ENCODE measurements at regions not wholly inside any gene's neighbourhood (a gene's known extent, or its start where the extent isn't known, plus 50 kb on each side); places are given as distances from the start of the nearest gene placed in this dataset.

- no peak overlapping the region for H3K27ac ChIP-seq
- H3K9me3 ChIP-seq, result peaks cover 0 to 4% (median 0%) of the 10 kb centered on the region in 4 donors
- no peaks in the 10 kb centered on the region for H3K4me1 ChIP-seq
- no peak overlapping the region for H3K4me3 ChIP-seq
- WGBS, 2 donors, result 61 to 72% methylated on average over 9 of the region's 9 CpGs
- H3K36me3 ChIP-seq, result no peaks in the 10 kb centered on the region
- TF ChIP-seq CTCF (IDR thresholded peaks at IDR 0.05), result no peak
- DNase-seq (ENCODE audit: low spot score in 2 of 2), result no peak
- no peaks in the 10 kb centered on the region for H3K27me3 ChIP-seq
Observed at GRCh38 chr4:160877087-160877790, 1286.6 kb downstream of the FSTL5 start.

GRCh38 chr4:160880180-160880579, 1283.6 kb downstream of the FSTL5 start:
- no peaks in the 10 kb centered on the region for H3K27me3 ChIP-seq
- WGBS, 2 donors, result 76 to 77% methylated on average over 5 of the region's 5 CpGs
- H3K27ac ChIP-seq, result no peak overlapping the region
- no peaks in the 10 kb centered on the region for H3K36me3 ChIP-seq
- H3K4me3 ChIP-seq, result no peak overlapping the region
- no peaks in the 10 kb centered on the region for H3K4me1 ChIP-seq
- no peak for DNase-seq (ENCODE audit: low spot score in 2 of 2)
- no peak for TF ChIP-seq EP300 (IDR thresholded peaks at IDR 0.05)
- TF ChIP-seq POLR2A (IDR thresholded peaks at IDR 0.05), result no peak
- TF ChIP-seq CTCF (IDR thresholded peaks at IDR 0.05), result no peak
- H3K9me3 ChIP-seq, result peaks cover 0 to 4% (median 0%) of the 10 kb centered on the region in 4 donors

- Histone ChIP-seq H3K4me1 (no peaks in the 10 kb centered on the region), H3K27me3 (no peaks in the 10 kb centered on the region), H3K4me3 (no peak overlapping the region), H3K9me3 (no peaks in the 10 kb centered on the region), H3K36me3 (no peaks in the 10 kb centered on the region), H3K27ac (no peak overlapping the region)
- 78 to 89% methylated on average over 1 of the region's 1 CpG for WGBS, 2 donors
- DNase-seq (ENCODE audit: low spot score in 2 of 2), result no peak
- no peak for TF ChIP-seq EP300 (IDR thresholded peaks at IDR 0.05)
Observed at GRCh38 chr4:160887668-160888067, 1276.1 kb downstream of the FSTL5 start.

- TF ChIP-seq POLR2A (IDR thresholded peaks at IDR 0.05), result no peak
- TF ChIP-seq EP300 (IDR thresholded peaks at IDR 0.05), result no peak
- no peak for TF ChIP-seq CTCF (IDR thresholded peaks at IDR 0.05)
- H3K27ac ChIP-seq, result no peak overlapping the region
- no peak overlapping the region for H3K4me3 ChIP-seq
- no peaks in the 10 kb centered on the region for H3K27me3 ChIP-seq
- DNase-seq (ENCODE audit: low spot score in 2 of 2), result no peak
- H3K9me3 ChIP-seq, result peaks cover 0 to 2% (median 0%) of the 10 kb centered on the region in 4 donors
- no peaks in the 10 kb centered on the region for H3K4me1 ChIP-seq
- WGBS, 2 donors, result 78 to 81% methylated on average over 2 of the region's 2 CpGs
- no peaks in the 10 kb centered on the region for H3K36me3 ChIP-seq
Observed at GRCh38 chr4:160894128-160894527, 1269.7 kb downstream of the FSTL5 start.

- peaks cover 0 to 2% (median 0%) of the 10 kb centered on the region in 4 donors for H3K9me3 ChIP-seq
- no peaks in the 10 kb centered on the region for H3K27me3 ChIP-seq
- H3K36me3 ChIP-seq, result no peaks in the 10 kb centered on the region
- WGBS, 2 donors, result 72 to 86% methylated on average over 3 of the region's 3 CpGs
- no peak overlapping the region for H3K27ac ChIP-seq
- H3K4me1 ChIP-seq, result no peaks in the 10 kb centered on the region
- DNase-seq (ENCODE audit: low spot score in 2 of 2), result no peak
- TF ChIP-seq EP300 (IDR thresholded peaks at IDR 0.05) (no peak), CTCF (IDR thresholded peaks at IDR 0.05) (no peak), POLR2A (IDR thresholded peaks at IDR 0.05) (no peak)
- no peak overlapping the region for H3K4me3 ChIP-seq
Observed at GRCh38 chr4:160894809-160895208, 1269.0 kb downstream of the FSTL5 start.
